Nephron (organoid): ENCODE measurements at regions not wholly inside any gene's neighbourhood (a gene's known extent, or its start where the extent isn't known, plus 50 kb on each side); places are given as distances from the start of the nearest gene placed in this dataset.

Source experiments
- H3K27ac Mint-ChIP-seq, 3 experiments: 2 replicates each; pipeline ENCODE4 v1.8.0; 2020; ENCODE audit warnings: mixed read lengths in 3 of 3, mild to moderate bottlenecking in 2 of 3, moderate library complexity in 1 of 3
- H3K27me3 Mint-ChIP-seq: 2 replicates; pipeline ENCODE4 v1.8.0; 2021; ENCODE audit warnings: low read depth, mild to moderate bottlenecking, moderate library complexity, mixed read lengths
- H3K36me3 Mint-ChIP-seq: 2 replicates; pipeline ENCODE4 v1.8.0; 2020; ENCODE audit warnings: low read depth, mixed read lengths
- H3K4me1 Mint-ChIP-seq: 2 replicates; pipeline ENCODE4 v1.8.0; 2020; ENCODE audit warnings: mixed read lengths
- H3K4me3 Mint-ChIP-seq, 3 experiments: 2 replicates each; pipeline ENCODE4 v1.8.0; 2020; ENCODE audit warnings: mild to moderate bottlenecking in 3 of 3, mixed read lengths in 3 of 3, moderate library complexity in 2 of 3
- H3K9me3 Mint-ChIP-seq: 2 replicates; pipeline ENCODE4 v1.8.0; 2020; ENCODE audit warnings: mixed read lengths
- CTCF ChIP-seq, 3 experiments: fragments of 200-600 bp; sonication (generic); IDR thresholded peaks; one replicate each; pipeline ENCODE4 v1.5.0; 2021; ENCODE audit warnings: antibody characterized with exemption in 3 of 3; ENCODE audit not compliant: unreplicated experiment in 3 of 3

GRCh38 chr15:46502667-46503066, 867.8 kb downstream of the SQOR start:
- peak; percentile 32 to 40 (median 39) for TF ChIP-seq CTCF (IDR thresholded peaks at IDR 0.05; ENCODE audit: unreplicated experiment in 3 of 3)
- no peaks in the 10 kb centered on the region for H3K9me3 Mint-ChIP-seq
- no peak overlapping the region for H3K27ac Mint-ChIP-seq
- no peaks in the 10 kb centered on the region for H3K36me3 Mint-ChIP-seq
- no peak overlapping the region for H3K4me3 Mint-ChIP-seq
- no peaks in the 10 kb centered on the region for H3K4me1 Mint-ChIP-seq
- no peaks in the 10 kb centered on the region for H3K27me3 Mint-ChIP-seq

DNA sequence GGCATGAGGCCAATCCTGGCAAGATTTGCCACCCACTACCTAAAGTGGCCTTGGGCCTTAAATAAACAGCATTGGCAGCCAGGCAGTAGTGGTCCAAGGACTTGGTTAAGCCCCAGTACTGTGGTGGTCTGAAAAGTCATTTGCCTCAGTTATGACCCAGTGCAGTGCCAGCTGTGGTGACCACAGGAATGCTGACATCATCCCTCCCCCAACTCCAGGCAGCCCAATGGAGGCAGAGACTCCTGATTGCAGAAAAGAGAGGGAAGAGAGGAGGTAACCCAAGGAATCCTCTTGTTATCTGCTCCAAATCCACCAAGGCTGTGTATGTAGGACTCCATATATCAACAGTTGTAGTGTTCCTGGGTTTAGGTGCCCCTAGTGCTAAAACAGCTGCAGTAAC, 883.6 kb downstream of the SQOR start:
- Mint-ChIP-seq H3K4me1 (no peaks in the 10 kb centered on the region), H3K9me3 (peaks cover 4% of the 10 kb centered on the region), H3K4me3 (no peak overlapping the region), H3K27ac (no peak overlapping the region), H3K27me3 (no peaks in the 10 kb centered on the region), H3K36me3 (no peaks in the 10 kb centered on the region)
- TF ChIP-seq CTCF (IDR thresholded peaks at IDR 0.05; ENCODE audit: unreplicated experiment in 3 of 3), result no peak

GRCh38 chr15:46523701-46524100, 888.9 kb downstream of the SQOR start:
- Mint-ChIP-seq H3K9me3 (no peaks in the 10 kb centered on the region), H3K27me3 (no peaks in the 10 kb centered on the region), H3K27ac (no peak overlapping the region), H3K36me3 (no peaks in the 10 kb centered on the region), H3K4me3 (no peak overlapping the region), H3K4me1 (no peaks in the 10 kb centered on the region)
- TF ChIP-seq CTCF (IDR thresholded peaks at IDR 0.05; ENCODE audit: unreplicated experiment in 3 of 3), result no peak

DNA sequence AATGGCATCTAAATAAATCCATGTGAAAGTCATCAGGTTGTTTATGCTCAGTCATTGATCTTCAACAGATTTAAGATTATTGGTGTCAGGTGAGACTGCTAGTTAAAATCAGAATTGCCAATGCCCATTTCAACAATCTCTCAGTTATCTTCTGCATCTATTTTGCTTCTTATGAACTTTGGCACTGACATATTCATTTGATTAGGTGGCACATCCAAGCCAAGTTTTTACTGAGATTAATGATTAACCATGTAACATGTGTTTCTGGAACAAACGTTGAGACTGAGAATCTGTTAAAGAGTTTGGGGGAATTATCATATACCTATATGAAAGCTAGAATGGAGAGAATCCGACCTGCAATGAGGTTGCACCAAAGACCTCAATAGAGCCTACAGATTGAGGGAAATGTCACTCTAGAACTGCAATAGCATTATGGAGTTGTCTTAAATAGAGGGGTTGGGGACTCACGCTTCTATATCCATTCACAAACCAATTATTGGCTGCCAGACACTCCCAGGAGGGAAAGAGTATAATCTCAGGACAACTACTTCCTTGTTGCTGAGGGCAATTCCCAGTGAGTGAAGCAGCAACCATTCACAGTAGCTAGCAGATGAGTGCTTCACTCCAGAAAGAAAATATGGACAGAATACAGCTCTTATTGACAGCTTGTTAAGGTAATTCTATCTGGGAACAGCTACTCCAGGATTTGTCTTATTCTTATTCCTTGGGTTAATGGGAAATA, 891.3 kb downstream of the SQOR start:
- no peak overlapping the region for H3K4me3 Mint-ChIP-seq
- H3K9me3 Mint-ChIP-seq, result no peaks in the 10 kb centered on the region
- no peaks in the 10 kb centered on the region for H3K4me1 Mint-ChIP-seq
- H3K27ac Mint-ChIP-seq, result no peak overlapping the region
- H3K27me3 Mint-ChIP-seq, result no peaks in the 10 kb centered on the region
- TF ChIP-seq CTCF (IDR thresholded peaks at IDR 0.05; ENCODE audit: unreplicated experiment in 3 of 3), result no peak
- H3K36me3 Mint-ChIP-seq, result no peaks in the 10 kb centered on the region

GRCh38 chr15:46526726-46527110, 891.9 kb downstream of the SQOR start:
- Mint-ChIP-seq H3K9me3 (no peaks in the 10 kb centered on the region), H3K4me3 (no peak overlapping the region), H3K27ac (no peak overlapping the region), H3K36me3 (no peaks in the 10 kb centered on the region), H3K4me1 (no peaks in the 10 kb centered on the region), H3K27me3 (no peaks in the 10 kb centered on the region)
- TF ChIP-seq CTCF (IDR thresholded peaks at IDR 0.05; ENCODE audit: unreplicated experiment in 3 of 3), result no peak

- no peaks in the 10 kb centered on the region for H3K27me3 Mint-ChIP-seq
- no peak overlapping the region for H3K4me3 Mint-ChIP-seq
- peaks cover 6% of the 10 kb centered on the region for H3K4me1 Mint-ChIP-seq
- H3K36me3 Mint-ChIP-seq, result peaks cover 21% of the 10 kb centered on the region
- no peak for TF ChIP-seq CTCF (IDR thresholded peaks at IDR 0.05; ENCODE audit: unreplicated experiment in 3 of 3)
- peak overlapping the region in 2 of 3 experiments; percentile 9 to 16 for H3K27ac Mint-ChIP-seq
- H3K9me3 Mint-ChIP-seq, result peaks cover 28% of the 10 kb centered on the region
Measured at GRCh38 chr15:46543626-46544025, 908.8 kb downstream of the SQOR start.
